ENCODE measurements at regions not wholly inside any gene's neighbourhood (a gene's known extent, or its start where the extent isn't known, plus 50 kb on each side); places are given as distances from the start of the nearest gene placed in this dataset.

DNA sequence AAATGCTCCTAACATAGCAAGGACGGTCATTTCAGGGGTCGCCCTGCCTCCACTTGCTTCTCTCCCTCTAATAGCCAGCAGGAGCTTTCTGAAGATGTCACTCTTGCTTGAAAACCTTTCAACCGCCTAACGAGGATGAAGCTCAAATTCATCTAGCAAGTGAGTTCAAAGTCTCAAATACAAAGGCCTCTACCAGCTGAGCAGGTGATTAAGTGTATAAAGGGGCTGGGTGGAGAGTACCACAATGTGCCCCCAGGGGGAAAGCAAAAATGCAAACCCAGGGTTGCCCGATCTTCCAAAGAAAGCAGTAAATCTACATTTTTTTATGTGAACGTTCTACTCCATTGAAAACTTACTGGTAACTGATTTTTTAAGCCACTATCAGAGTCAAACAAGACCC lies 50.4 kb upstream of the GRIP2 start:
- no peak for FAIRE-seq
- WGBS, 3 donors: 19 to 46% (median 26%) methylated on average over 6 of the region's 6 CpGs
- no peaks in the 10 kb centered on the region for H3K4me1 ChIP-seq (ENCODE audit: control insufficient read depth in 3 of 3, insufficient read depth in 2 of 3, low read depth in 1 of 3, low read length in 2 of 3)

DNA sequence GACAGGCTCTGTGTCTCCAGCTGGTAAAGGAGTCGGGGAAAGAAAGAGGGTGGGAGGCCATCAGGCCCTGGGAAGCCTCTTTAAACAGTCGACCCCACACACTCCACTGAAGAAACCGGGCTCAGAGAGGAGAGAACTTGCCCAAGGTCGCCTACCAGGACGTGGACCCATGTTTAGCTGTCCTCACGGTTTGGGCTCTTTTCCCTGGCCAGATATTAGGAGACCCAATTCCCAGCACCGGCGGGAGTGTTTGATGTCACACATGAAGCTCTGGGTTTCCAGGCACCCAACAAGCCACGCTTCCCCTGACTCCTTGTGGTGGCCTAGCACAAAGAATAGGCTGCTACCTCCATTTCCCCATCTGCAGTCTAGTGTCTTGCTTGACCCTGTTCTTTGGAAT lies 52.2 kb upstream of the GRIP2 start:
- Histone ChIP-seq H3K36me3 (ENCODE audit: control insufficient read depth in 3 of 3, insufficient read depth in 2 of 3, low read depth in 1 of 3, low read length in 3 of 3) (no peaks in the 10 kb centered on the region), H3K4me3 (ENCODE audit: low read depth in 1 of 3, low read length in 3 of 3) (no peak overlapping the region), H3K27ac (ENCODE audit: low read depth in 1 of 3, low read length in 2 of 3) (no peak overlapping the region), H3K4me1 (ENCODE audit: control insufficient read depth in 3 of 3, insufficient read depth in 2 of 3, low read depth in 1 of 3, low read length in 2 of 3) (no peaks in the 10 kb centered on the region), H3K9me3 (ENCODE audit: control insufficient read depth in 2 of 2, insufficient read depth in 1 of 2, low read depth in 1 of 2, low read length in 1 of 2) (no peaks in the 10 kb centered on the region), H3K27me3 (ENCODE audit: control insufficient read depth in 3 of 3, insufficient read depth in 3 of 3, low read length in 3 of 3) (peaks cover 0 to 2% (median 0%) of the 10 kb centered on the region in 3 donors)
- no peak for DNase-seq
- FAIRE-seq: no peak
- 78 to 87% (median 84%) methylated on average over 9 of the region's 9 CpGs for WGBS, 3 donors

More for the DNA sequence above, 50.4 kb upstream of the GRIP2 start:
- Histone ChIP-seq H3K27me3 (ENCODE audit: control insufficient read depth in 3 of 3, insufficient read depth in 3 of 3, low read length in 3 of 3) (peaks cover 0 to 2% (median 0%) of the 10 kb centered on the region in 3 donors), H3K36me3 (ENCODE audit: control insufficient read depth in 3 of 3, insufficient read depth in 2 of 3, low read depth in 1 of 3, low read length in 3 of 3) (no peaks in the 10 kb centered on the region), H3K4me3 (ENCODE audit: low read depth in 1 of 3, low read length in 3 of 3) (no peak overlapping the region), H3K9me3 (ENCODE audit: control insufficient read depth in 2 of 2, insufficient read depth in 1 of 2, low read depth in 1 of 2, low read length in 1 of 2) (no peaks in the 10 kb centered on the region), H3K27ac (ENCODE audit: low read depth in 1 of 3, low read length in 2 of 3) (no peak overlapping the region)
- DNase-seq: peak in 1 of 2 donors; percentile 9

DNA sequence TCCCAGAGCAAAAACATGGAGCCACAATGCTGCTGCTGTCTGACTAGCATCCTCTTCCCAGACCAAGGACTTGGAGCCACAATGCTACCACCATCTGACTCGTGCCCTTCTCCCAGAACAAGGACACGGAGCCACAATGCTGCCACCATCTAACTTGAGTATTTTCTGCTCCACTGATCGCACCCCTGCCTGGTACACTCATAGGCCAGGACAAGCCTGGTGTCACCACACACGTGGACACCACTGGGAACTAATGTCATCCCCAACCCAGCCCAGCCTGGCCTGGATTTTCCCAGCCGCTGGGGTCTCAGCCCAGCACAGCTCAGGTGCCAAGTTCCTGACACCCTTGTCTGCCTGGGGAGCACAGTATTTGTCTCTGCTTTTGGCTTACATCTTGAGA lies 52.7 kb upstream of the GRIP2 start:
- FAIRE-seq (no peak), DNase-seq (no peak)
- 80 to 86% (median 84%) methylated on average over 5 of the region's 5 CpGs for WGBS, 3 donors
- no peaks in the 10 kb centered on the region for H3K9me3 ChIP-seq (ENCODE audit: control insufficient read depth in 2 of 2, insufficient read depth in 1 of 2, low read depth in 1 of 2, low read length in 1 of 2)
- no peaks in the 10 kb centered on the region for H3K36me3 ChIP-seq (ENCODE audit: control insufficient read depth in 3 of 3, insufficient read depth in 2 of 3, low read depth in 1 of 3, low read length in 3 of 3)
- H3K27me3 ChIP-seq (ENCODE audit: control insufficient read depth in 3 of 3, insufficient read depth in 3 of 3, low read length in 3 of 3): peaks cover 0 to 2% (median 0%) of the 10 kb centered on the region in 3 donors
- no peak overlapping the region for H3K27ac ChIP-seq (ENCODE audit: low read depth in 1 of 3, low read length in 2 of 3)
- H3K4me1 ChIP-seq (ENCODE audit: control insufficient read depth in 3 of 3, insufficient read depth in 2 of 3, low read depth in 1 of 3, low read length in 2 of 3): no peaks in the 10 kb centered on the region
- H3K4me3 ChIP-seq (ENCODE audit: low read depth in 1 of 3, low read length in 3 of 3): no peak overlapping the region

DNA sequence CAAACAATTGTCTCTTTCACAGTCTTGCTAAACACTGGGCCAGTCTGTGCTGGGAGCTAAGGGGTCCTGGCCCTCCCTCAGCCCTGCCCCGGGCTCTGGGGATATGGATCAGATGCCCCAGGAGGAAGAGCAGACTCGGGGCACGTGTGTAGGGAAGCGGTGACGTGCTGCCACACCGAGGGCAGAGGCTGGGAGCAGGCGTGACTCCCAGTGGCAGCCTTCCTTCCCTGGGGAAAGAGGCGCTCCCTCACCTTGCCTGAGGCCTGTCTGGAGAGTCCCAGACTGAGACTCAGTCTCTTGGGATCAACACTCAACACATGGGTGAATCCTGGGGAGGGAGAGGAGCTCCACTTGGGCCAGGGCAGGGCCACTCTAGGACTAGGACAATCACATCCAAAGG lies 54.1 kb upstream of the GRIP2 start:
- Histone ChIP-seq H3K27ac (ENCODE audit: low read depth in 1 of 3, low read length in 2 of 3) (no peak overlapping the region), H3K27me3 (ENCODE audit: control insufficient read depth in 3 of 3, insufficient read depth in 3 of 3, low read length in 3 of 3) (peaks cover 0 to 7% (median 2%) of the 10 kb centered on the region in 3 donors), H3K4me1 (ENCODE audit: control insufficient read depth in 3 of 3, insufficient read depth in 2 of 3, low read depth in 1 of 3, low read length in 2 of 3) (no peaks in the 10 kb centered on the region), H3K36me3 (ENCODE audit: control insufficient read depth in 3 of 3, insufficient read depth in 2 of 3, low read depth in 1 of 3, low read length in 3 of 3) (no peaks in the 10 kb centered on the region), H3K9me3 (ENCODE audit: control insufficient read depth in 2 of 2, insufficient read depth in 1 of 2, low read depth in 1 of 2, low read length in 1 of 2) (no peaks in the 10 kb centered on the region), H3K4me3 (ENCODE audit: low read depth in 1 of 3, low read length in 3 of 3) (no peak overlapping the region)
- 25 to 49% (median 31%) methylated on average over 8 of the region's 8 CpGs for WGBS, 3 donors
- no peak for DNase-seq
- no peak for FAIRE-seq

DNA sequence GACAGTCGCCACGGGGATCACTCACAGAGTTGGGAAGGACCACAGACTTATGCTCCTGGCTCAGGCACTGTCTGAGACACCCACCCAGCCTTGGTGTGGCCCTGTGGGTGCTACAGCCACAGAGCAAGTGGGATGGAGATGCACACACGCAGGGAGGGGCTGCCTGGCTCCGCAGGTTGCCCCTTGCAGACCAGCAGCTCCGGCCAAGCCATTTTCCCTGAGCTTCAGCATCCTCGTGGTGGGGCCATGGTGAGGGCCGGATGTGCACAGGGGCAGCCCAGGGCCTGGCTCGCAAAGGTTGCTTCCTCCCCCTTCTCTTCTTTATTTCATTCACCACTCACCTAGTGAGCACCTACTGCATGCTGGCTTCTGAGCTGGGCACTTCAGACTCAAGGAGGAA lies 55.4 kb upstream of the GRIP2 start:
- Histone ChIP-seq H3K4me1 (ENCODE audit: control insufficient read depth in 3 of 3, insufficient read depth in 2 of 3, low read depth in 1 of 3, low read length in 2 of 3) (no peaks in the 10 kb centered on the region), H3K27ac (ENCODE audit: low read depth in 1 of 3, low read length in 2 of 3) (no peak overlapping the region), H3K4me3 (ENCODE audit: low read depth in 1 of 3, low read length in 3 of 3) (no peak overlapping the region), H3K27me3 (ENCODE audit: control insufficient read depth in 3 of 3, insufficient read depth in 3 of 3, low read length in 3 of 3) (peaks cover 0 to 16% (median 4%) of the 10 kb centered on the region in 3 donors), H3K36me3 (ENCODE audit: control insufficient read depth in 3 of 3, insufficient read depth in 2 of 3, low read depth in 1 of 3, low read length in 3 of 3) (no peaks in the 10 kb centered on the region), H3K9me3 (ENCODE audit: control insufficient read depth in 2 of 2, insufficient read depth in 1 of 2, low read depth in 1 of 2, low read length in 1 of 2) (no peaks in the 10 kb centered on the region)
- DNase-seq: no peak
- 69 to 85% (median 73%) methylated on average over 8 of the region's 8 CpGs for WGBS, 3 donors
- FAIRE-seq: no peak

DNA sequence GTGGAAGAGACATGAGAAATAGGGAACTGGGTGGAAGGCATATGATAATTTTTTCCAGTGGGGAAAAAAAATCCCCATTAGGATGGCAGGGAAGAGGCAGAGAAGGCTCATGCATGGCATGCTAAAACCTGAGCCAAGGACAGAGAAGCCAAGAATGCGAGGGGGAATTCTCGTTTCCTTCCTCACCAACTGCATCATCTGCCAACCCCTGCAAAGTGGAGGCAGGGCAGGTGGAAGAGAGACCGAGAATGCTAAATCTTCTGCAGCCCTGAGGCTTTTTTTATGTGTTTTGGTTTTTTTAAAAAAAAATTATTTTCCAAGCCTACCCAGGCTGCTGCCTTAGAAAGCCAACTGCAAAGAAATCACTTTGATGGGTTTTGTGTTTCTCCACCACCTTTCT lies 54.3 kb upstream of the CCDC174 start:
- Histone ChIP-seq H3K9me3 (ENCODE audit: control insufficient read depth in 2 of 2, insufficient read depth in 1 of 2, low read depth in 1 of 2, low read length in 1 of 2) (peaks cover 0 to 3% of the 10 kb centered on the region in 2 donors), H3K27me3 (ENCODE audit: control insufficient read depth in 3 of 3, insufficient read depth in 3 of 3, low read length in 3 of 3) (peaks cover 0 to 31% (median 15%) of the 10 kb centered on the region in 3 donors), H3K4me3 (ENCODE audit: low read depth in 1 of 3, low read length in 3 of 3) (no peak overlapping the region), H3K27ac (ENCODE audit: low read depth in 1 of 3, low read length in 2 of 3) (no peak overlapping the region), H3K36me3 (ENCODE audit: control insufficient read depth in 3 of 3, insufficient read depth in 2 of 3, low read depth in 1 of 3, low read length in 3 of 3) (no peaks in the 10 kb centered on the region), H3K4me1 (ENCODE audit: control insufficient read depth in 3 of 3, insufficient read depth in 2 of 3, low read depth in 1 of 3, low read length in 2 of 3) (no peaks in the 10 kb centered on the region)
- WGBS, 3 donors: 72 to 87% (median 80%) methylated on average over 3 of the region's 3 CpGs
- FAIRE-seq (no peak), DNase-seq (no peak)

DNA sequence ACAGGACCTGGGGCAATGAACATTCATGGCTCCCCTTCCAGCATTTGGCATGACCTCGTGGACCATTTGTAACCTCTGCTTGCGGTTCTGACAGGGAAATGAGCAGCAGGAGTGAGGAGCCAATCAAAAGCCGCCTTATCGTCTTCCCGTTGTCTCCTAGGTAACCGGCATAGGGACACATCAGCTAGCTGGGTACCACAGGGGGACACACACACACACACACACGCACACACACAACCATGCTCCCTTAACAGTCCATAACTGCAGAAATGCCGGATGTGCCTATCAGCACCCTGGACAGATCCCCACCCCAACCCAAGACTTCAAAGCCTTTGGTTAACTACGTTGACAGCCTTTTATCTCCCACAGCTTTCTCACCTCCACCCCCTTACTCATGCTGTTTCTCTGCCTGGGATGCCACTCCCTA lies 53.4 kb upstream of the CCDC174 start:
- 18 to 26% (median 22%) methylated on average over 9 of the region's 9 CpGs for WGBS, 3 donors
- Histone ChIP-seq H3K27ac (ENCODE audit: low read depth in 1 of 3, low read length in 2 of 3) (no peak overlapping the region), H3K4me3 (ENCODE audit: low read depth in 1 of 3, low read length in 3 of 3) (no peak overlapping the region), H3K9me3 (ENCODE audit: control insufficient read depth in 2 of 2, insufficient read depth in 1 of 2, low read depth in 1 of 2, low read length in 1 of 2) (peaks cover 0 to 3% of the 10 kb centered on the region in 2 donors), H3K27me3 (ENCODE audit: control insufficient read depth in 3 of 3, insufficient read depth in 3 of 3, low read length in 3 of 3) (peaks cover 4 to 33% (median 15%) of the 10 kb centered on the region in 3 donors), H3K4me1 (ENCODE audit: control insufficient read depth in 3 of 3, insufficient read depth in 2 of 3, low read depth in 1 of 3, low read length in 2 of 3) (no peaks in the 10 kb centered on the region), H3K36me3 (ENCODE audit: control insufficient read depth in 3 of 3, insufficient read depth in 2 of 3, low read depth in 1 of 3, low read length in 3 of 3) (no peaks in the 10 kb centered on the region)
- DNase-seq (peak in 1 of 2 donors; percentile 48), FAIRE-seq (no peak)

DNA sequence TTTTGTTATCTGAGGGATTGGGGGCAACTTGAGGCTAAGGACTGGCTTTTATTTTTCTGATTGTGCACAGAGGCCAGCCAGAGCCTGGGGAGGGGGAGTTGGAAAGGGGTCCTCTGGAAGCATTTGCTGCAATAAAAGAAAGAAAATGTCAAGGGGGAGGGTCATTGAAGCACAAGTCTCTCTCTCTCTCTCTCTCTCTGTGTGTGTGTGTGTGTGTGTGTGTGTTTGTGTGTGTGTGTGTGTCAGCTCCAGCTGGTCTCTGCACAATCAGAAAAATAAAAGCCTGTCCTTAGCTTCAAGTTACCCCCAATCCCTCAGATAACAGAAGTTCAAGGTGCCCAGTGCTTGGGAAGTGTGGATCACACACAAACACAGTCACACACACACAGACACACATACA lies 52.1 kb upstream of the CCDC174 start:
- Histone ChIP-seq H3K4me3 (ENCODE audit: low read depth in 1 of 3, low read length in 3 of 3) (no peak overlapping the region), H3K36me3 (ENCODE audit: control insufficient read depth in 3 of 3, insufficient read depth in 2 of 3, low read depth in 1 of 3, low read length in 3 of 3) (no peaks in the 10 kb centered on the region), H3K9me3 (ENCODE audit: control insufficient read depth in 2 of 2, insufficient read depth in 1 of 2, low read depth in 1 of 2, low read length in 1 of 2) (peaks cover 0 to 9% of the 10 kb centered on the region in 2 donors), H3K4me1 (ENCODE audit: control insufficient read depth in 3 of 3, insufficient read depth in 2 of 3, low read depth in 1 of 3, low read length in 2 of 3) (no peaks in the 10 kb centered on the region), H3K27me3 (ENCODE audit: control insufficient read depth in 3 of 3, insufficient read depth in 3 of 3, low read length in 3 of 3) (peaks cover 4 to 46% (median 24%) of the 10 kb centered on the region in 3 donors), H3K27ac (ENCODE audit: low read depth in 1 of 3, low read length in 2 of 3) (no peak overlapping the region)
- no peak for DNase-seq
- FAIRE-seq: no peak

DNA sequence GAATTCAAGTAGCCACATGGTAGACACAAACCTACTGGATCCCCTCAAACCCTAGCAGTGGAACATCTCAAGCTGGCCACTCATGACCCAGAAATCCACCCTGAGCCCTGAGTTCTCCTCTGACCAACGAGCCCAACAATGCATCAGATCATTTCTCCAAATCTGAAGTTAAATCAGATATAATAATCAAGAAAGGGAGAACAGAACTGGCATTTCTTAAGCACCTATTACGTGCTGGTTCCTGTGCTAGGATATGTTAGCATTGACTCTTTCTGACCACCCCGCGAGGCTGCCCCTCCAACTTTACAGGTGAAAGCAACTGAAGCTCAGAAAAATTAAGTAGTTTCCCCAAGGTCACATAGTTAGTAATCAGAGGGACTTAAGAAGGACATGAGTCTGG lies 51.5 kb upstream of the CCDC174 start:
- Histone ChIP-seq H3K36me3 (ENCODE audit: control insufficient read depth in 3 of 3, insufficient read depth in 2 of 3, low read depth in 1 of 3, low read length in 3 of 3) (no peaks in the 10 kb centered on the region), H3K27ac (ENCODE audit: low read depth in 1 of 3, low read length in 2 of 3) (no peak overlapping the region), H3K4me3 (ENCODE audit: low read depth in 1 of 3, low read length in 3 of 3) (no peak overlapping the region), H3K27me3 (ENCODE audit: control insufficient read depth in 3 of 3, insufficient read depth in 3 of 3, low read length in 3 of 3) (peaks cover 4 to 47% (median 24%) of the 10 kb centered on the region in 3 donors), H3K4me1 (ENCODE audit: control insufficient read depth in 3 of 3, insufficient read depth in 2 of 3, low read depth in 1 of 3, low read length in 2 of 3) (no peaks in the 10 kb centered on the region), H3K9me3 (ENCODE audit: control insufficient read depth in 2 of 2, insufficient read depth in 1 of 2, low read depth in 1 of 2, low read length in 1 of 2) (peaks cover 0 to 9% of the 10 kb centered on the region in 2 donors)
- DNase-seq: no peak
- WGBS, 3 donors: 67 to 75% (median 67%) methylated on average over 4 of the region's 4 CpGs
- FAIRE-seq: no peak
